HG03097 (cell line): ENCODE measurements at regions not wholly inside any gene's neighbourhood (a gene's known extent, or its start where the extent isn't known, plus 50 kb on each side); places are given as distances from the start of the nearest gene placed in this dataset.

Experiments used
- ATAC-seq: cut with Tn5 transposase; IDR thresholded peaks from one replicate; pipeline ENCODE4 v1.9.1; 2021; ENCODE audit not compliant: unreplicated experiment, low FRiP score

GRCh38 chr5:52668544-52669185 is 119.1 kb upstream of the ITGA1 start:
- no peak for ATAC-seq

GRCh38 chr5:52672459-52672858 is 115.3 kb upstream of the ITGA1 start:
- no peak for ATAC-seq

GRCh38 chr5:52673495-52673894 is 114.2 kb upstream of the ITGA1 start:
- no peak for ATAC-seq

- no peak for ATAC-seq
These were observed 112.7 kb upstream of the ITGA1 start for GRCh38 chr5:52674815-52675545.

GRCh38 chr5:52682492-52682891 is 105.2 kb upstream of the ITGA1 start:
- no peak for ATAC-seq

- ATAC-seq: no peak
These were observed 103.7 kb upstream of the ITGA1 start for GRCh38 chr5:52684051-52684450.

GRCh38 chr5:52685566-52685965 is 102.2 kb upstream of the ITGA1 start:
- ATAC-seq: no peak

GRCh38 chr5:52685971-52686370 is 101.7 kb upstream of the ITGA1 start:
- no peak for ATAC-seq

GRCh38 chr5:52690236-52690768 is 97.4 kb upstream of the ITGA1 start:
- ATAC-seq: no peak

- ATAC-seq: no peak
These were observed 95.7 kb upstream of the ITGA1 start for GRCh38 chr5:52692039-52692438.

- ATAC-seq: no peak
These were observed 95.1 kb upstream of the ITGA1 start for GRCh38 chr5:52692606-52693005.

GRCh38 chr5:52693280-52693679 is 94.4 kb upstream of the ITGA1 start:
- no peak for ATAC-seq

- ATAC-seq: no peak
These were observed 93.9 kb upstream of the ITGA1 start for GRCh38 chr5:52693836-52694235.

GRCh38 chr5:52694648-52695047 is 93.1 kb upstream of the ITGA1 start:
- no peak for ATAC-seq

GRCh38 chr5:52702877-52703276 is 84.8 kb upstream of the ITGA1 start:
- no peak for ATAC-seq

GRCh38 chr5:52703321-52703720 is 84.4 kb upstream of the ITGA1 start:
- no peak for ATAC-seq

GRCh38 chr5:52705720-52706119 is 82.0 kb upstream of the ITGA1 start:
- no peak for ATAC-seq

GRCh38 chr5:52706775-52707174 is 80.9 kb upstream of the ITGA1 start:
- ATAC-seq: no peak

- ATAC-seq: no peak
These were observed 80.1 kb upstream of the ITGA1 start for GRCh38 chr5:52707616-52708015.

- ATAC-seq: no peak
These were observed 79.3 kb upstream of the ITGA1 start for GRCh38 chr5:52708463-52708862.

GRCh38 chr5:52709167-52709925 is 78.4 kb upstream of the ITGA1 start:
- ATAC-seq: peak; percentile 71
